NCI-H69 (cell line): ENCODE measurements at regions not wholly inside any gene's neighbourhood (a gene's known extent, or its start where the extent isn't known, plus 50 kb on each side); places are given as distances from the start of the nearest gene placed in this dataset.
"Not testable (repeated sequence)": the region's sequence is repeated elsewhere in the genome, so short reads cannot be mapped to it uniquely, and the experiment has no call there.

Source experiments
- DNase-seq: peaks from one replicate; lab custom pipeline; 2025; lab: John Stamatoyannopoulos, UW

GRCh38 chr5:28929366-28929765, 1891.0 kb upstream of the CDH9 start:
- DNase-seq: not testable (repeated sequence)

GRCh38 chr5:28928327-28928790, 1890.0 kb upstream of the CDH9 start:
- not testable (repeated sequence) for DNase-seq

GRCh38 chr5:28927559-28928326, 1889.4 kb upstream of the CDH9 start:
- DNase-seq: no peak

- DNase-seq: no peak
Observed at GRCh38 chr5:28926422-28926821, 1888.0 kb upstream of the CDH9 start.

GRCh38 chr5:28917631-28918030, 1879.2 kb upstream of the CDH9 start:
- no peak for DNase-seq

GRCh38 chr5:28914297-28914696, 1875.9 kb upstream of the CDH9 start:
- peak; percentile 96 for DNase-seq

- peak; percentile 55 for DNase-seq
Observed at GRCh38 chr5:28903643-28904042, 1865.3 kb upstream of the CDH9 start.

GRCh38 chr5:28896949-28897348, 1858.6 kb upstream of the CDH9 start:
- peak; percentile 61 for DNase-seq

- DNase-seq: no peak
Observed at GRCh38 chr5:28880936-28881335, 1842.5 kb upstream of the CDH9 start.

GRCh38 chr5:28877050-28877449, 1838.7 kb upstream of the CDH9 start:
- no peak for DNase-seq

- DNase-seq: peak; percentile 83
Observed at GRCh38 chr5:28864006-28864405, 1825.6 kb upstream of the CDH9 start.

GRCh38 chr5:28862860-28863196, 1824.4 kb upstream of the CDH9 start:
- peak; percentile 88 for DNase-seq

GRCh38 chr5:28862137-28862859, 1823.9 kb upstream of the CDH9 start:
- peak; percentile 88 for DNase-seq

GRCh38 chr5:28855626-28856025, 1817.2 kb upstream of the CDH9 start:
- DNase-seq: peak; percentile 31

- DNase-seq: no peak
Observed at GRCh38 chr5:28850320-28850921, 1812.0 kb upstream of the CDH9 start.

- no peak for DNase-seq
Observed at GRCh38 chr5:28831042-28831441, 1792.7 kb upstream of the CDH9 start.

GRCh38 chr5:28823231-28823630, 1784.8 kb upstream of the CDH9 start:
- DNase-seq: no peak

- no peak for DNase-seq
Observed at GRCh38 chr5:28822071-28822470, 1783.7 kb upstream of the CDH9 start.

- DNase-seq: no peak
Observed at GRCh38 chr5:28810751-28811136, 1772.4 kb upstream of the CDH9 start.

GRCh38 chr5:28809811-28810750, 1771.7 kb upstream of the CDH9 start:
- no peak for DNase-seq

- DNase-seq: no peak
Observed at GRCh38 chr5:28808967-28809810, 1770.8 kb upstream of the CDH9 start.
